ENCODE measurements at regions not wholly inside any gene's neighbourhood (a gene's known extent, or its start where the extent isn't known, plus 50 kb on each side); places are given as distances from the start of the nearest gene placed in this dataset.
"Not testable (repeated sequence)": the region's sequence is repeated elsewhere in the genome, so short reads cannot be mapped to it uniquely, and the experiment has no call there.

- no peak for DNase-seq (ENCODE audit: low read depth in 2 of 2)
These were observed 2695.0 kb upstream of the DEFB115 start for GRCh38 chr20:28562510-28562898.

DNA sequence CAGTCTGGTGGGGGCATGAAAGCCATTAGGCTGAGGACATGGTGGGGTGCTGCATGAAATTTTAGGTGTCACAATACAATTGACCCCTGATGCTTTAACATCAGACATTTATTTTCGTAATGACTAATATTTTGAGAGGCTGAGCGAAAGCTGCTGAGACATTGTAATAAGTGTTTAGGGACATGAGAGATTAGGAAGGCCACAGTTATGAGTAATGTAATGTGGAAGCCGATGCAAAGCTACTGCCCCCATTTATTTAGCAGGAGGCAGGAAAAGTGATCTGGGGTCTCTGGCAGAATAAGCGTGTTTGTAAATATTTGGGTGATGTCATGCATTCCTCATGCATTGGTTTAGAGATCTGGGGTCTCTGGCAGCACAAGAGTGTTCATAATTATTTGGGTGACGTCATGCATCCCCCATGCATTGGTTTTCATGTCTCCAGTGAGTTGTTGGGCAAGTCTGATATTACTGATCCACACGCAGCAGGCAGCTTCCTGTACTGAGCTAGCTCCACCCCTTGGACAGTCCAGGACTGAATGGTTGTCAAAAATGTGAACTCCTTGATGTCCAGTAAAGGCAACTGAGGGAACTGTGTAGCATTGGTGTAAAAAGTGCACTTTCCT is 2694.5 kb upstream of the DEFB115 start:
- not testable (repeated sequence) for DNase-seq (ENCODE audit: low read depth in 2 of 2)

- not testable (repeated sequence) for DNase-seq (ENCODE audit: low read depth in 2 of 2)
These were observed 2693.4 kb upstream of the DEFB115 start for GRCh38 chr20:28564024-28564423.

GRCh38 chr20:28564688-28565463 is 2692.6 kb upstream of the DEFB115 start:
- not testable (repeated sequence) for DNase-seq (ENCODE audit: low read depth in 2 of 2)

GRCh38 chr20:28575991-28576390 is 2681.5 kb upstream of the DEFB115 start:
- not testable (repeated sequence) for DNase-seq (ENCODE audit: low read depth in 2 of 2)

DNA sequence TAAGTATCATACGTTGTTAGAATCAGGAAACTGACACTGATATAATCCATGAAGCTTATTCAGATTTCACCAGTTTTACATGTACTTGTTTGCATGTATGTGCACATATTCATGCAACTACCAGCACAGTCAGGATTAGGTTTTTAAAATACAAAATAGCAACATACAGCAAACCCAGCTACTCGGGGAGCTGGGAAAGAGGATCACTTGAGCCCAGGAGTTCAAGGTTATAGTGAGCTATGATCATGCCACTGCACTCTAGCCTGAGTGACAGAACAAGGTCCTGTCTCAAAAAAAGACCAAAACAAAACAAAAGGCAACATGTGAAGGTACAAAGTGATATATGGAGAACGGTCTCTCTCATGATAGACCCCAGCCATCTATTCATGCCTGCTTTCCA is 2665.8 kb upstream of the DEFB115 start:
- not testable (repeated sequence) for DNase-seq (ENCODE audit: low read depth in 2 of 2)

DNA sequence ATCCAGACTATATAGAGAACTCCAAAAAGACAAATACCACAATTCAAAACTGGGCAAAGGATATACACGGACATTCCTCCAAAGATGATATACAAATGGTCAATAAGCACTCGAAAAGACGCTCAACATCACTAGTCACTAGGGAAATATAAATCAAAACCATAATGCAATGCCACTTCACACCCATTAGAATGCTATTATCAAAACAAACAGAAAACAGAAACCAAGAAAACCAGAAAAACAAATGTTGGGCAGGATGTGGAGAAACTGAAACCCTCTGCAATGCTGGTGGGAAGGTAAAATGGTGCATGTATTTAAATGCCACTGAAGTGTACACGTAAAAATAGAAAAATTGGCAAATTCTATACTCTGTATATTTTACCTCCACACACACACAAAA is 2664.1 kb upstream of the DEFB115 start:
- DNase-seq (ENCODE audit: low read depth in 2 of 2) = not testable (repeated sequence)

- DNase-seq (ENCODE audit: low read depth in 2 of 2) = not testable (repeated sequence)
These were observed 2663.0 kb upstream of the DEFB115 start for GRCh38 chr20:28594476-28594875.

DNA sequence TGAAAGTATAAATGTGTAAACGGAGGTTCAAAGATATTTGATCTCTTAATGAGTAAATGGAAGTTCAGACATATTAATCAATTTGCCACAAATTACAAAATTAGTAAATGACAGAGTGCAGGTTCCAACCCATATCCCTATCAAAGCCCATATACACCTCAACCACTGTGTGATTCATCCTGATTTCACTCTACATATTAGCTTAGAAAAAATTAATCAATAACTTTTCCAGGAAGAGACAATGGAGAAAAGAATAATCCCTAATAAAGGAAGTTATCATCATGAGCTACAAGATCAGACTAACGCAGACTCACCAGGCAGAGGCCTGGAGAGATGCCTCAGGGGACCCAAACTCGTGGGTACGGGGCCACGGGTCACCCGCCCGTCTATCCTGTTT is 2655.5 kb upstream of the DEFB115 start:
- not testable (repeated sequence) for DNase-seq (ENCODE audit: low read depth in 2 of 2)

GRCh38 chr20:28602403-28603217 is 2654.9 kb upstream of the DEFB115 start:
- peak; percentile 57 to 61 for DNase-seq (ENCODE audit: low read depth in 2 of 2)

- not testable (repeated sequence) for DNase-seq (ENCODE audit: low read depth in 2 of 2)
These were observed 2654.3 kb upstream of the DEFB115 start for GRCh38 chr20:28603218-28603577.

DNA sequence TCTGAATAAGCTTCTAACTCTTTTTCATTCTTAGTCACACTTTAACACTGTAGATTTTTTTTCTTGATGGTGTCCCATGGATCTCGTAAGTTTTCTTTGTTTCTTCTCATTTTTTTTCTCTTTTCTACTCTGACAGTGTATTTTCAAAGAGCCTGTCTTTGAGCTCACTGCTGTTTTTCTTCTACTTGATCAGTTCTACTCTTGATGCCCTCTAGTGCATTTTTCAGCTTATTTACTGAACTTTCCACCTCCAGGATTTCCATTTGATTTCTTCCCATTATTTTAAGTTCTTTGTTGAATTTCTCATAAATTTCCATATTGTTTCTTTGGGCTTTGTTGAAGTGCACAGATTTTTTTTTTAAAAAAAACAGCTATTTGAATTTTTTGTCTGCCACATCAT is 2641.1 kb upstream of the DEFB115 start:
- no peak for DNase-seq (ENCODE audit: low read depth in 2 of 2)

DNA sequence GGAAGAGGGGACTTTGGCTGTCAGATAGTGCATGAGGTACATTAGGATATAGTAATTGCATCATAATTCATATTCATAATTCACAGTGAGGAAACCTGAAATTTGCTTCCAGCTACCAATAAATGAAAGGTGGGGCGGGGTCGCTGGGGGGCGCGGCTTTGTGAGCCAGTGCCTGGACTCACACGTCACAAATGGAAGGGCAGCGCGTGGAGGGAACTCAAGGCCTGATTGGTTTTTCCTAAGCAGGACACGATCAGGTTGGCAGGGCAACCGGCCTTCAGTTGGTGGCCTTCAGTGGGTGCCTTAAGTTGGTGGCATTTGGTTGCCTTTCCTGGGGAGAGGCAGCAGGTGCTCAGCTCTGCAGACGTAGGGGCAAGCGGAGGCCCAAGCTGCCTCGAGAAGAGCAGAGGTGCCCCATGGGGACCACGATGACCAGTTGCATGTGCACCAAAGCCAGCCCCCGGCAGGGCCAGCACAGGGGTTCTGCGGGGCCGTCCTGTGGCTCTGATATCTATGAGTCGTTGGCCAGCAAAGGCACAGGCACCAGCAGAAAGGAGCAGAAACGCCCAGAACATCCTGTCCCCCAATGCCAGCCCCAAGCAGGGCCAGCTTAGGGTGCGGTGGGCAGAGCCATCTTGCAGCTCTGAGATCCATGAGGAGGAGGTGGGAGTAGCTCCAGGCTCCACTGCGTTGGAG is 2637.4 kb upstream of the DEFB115 start:
- DNase-seq (ENCODE audit: low read depth in 2 of 2) = not testable (repeated sequence)

DNA sequence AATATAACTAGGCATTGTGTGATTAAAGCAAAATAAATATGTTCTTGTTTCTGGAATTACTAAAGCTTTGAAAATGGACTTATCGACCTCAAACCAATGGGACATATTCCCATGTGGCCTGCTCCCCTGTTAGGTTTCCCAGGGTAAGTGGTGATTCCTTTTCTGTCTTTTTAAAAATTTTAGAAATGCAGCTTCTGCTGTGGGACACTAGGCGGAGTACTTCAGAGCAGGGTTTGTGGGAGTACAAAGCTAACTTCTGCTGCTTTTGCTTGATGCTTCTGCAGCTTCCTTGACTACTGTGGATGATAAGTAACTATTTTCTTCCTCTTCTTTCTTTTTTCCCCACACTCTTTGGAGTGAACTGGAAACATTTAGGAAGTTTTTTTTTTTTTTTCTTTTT is 2632.4 kb upstream of the DEFB115 start:
- not testable (repeated sequence) for DNase-seq (ENCODE audit: low read depth in 2 of 2)

GRCh38 chr20:28640831-28641230 is 2616.6 kb upstream of the DEFB115 start:
- not testable (repeated sequence) for DNase-seq (ENCODE audit: low read depth in 2 of 2)

Data from activated CD8-positive, alpha-beta memory T cell treated with anti-CD3 and anti-CD28 coated beads for 4 hours (primary cell).